Activated CD4-positive, alpha-beta T cell treated with anti-CD3 and anti-CD28 coated beads, Interleukin-2, amount 10 ng/mL, durations not matched to agents 24 days and 14 days (primary cell): ENCODE measurements at regions not wholly inside any gene's neighbourhood (a gene's known extent, or its start where the extent isn't known, plus 50 kb on each side); places are given as distances from the start of the nearest gene placed in this dataset.

Source experiments
- DNase-seq: peaks from one replicate; pipeline ENCODE4 v3.0.0; 2022
- H3K27ac Mint-ChIP-seq: one replicate; pipeline ENCODE4 v1.8.0; 2022; ENCODE audit warnings: mild to moderate bottlenecking, mixed read lengths
- H3K27me3 Mint-ChIP-seq: one replicate; pipeline ENCODE4 v1.8.0; 2022; ENCODE audit warnings: mixed read lengths
- H3K36me3 Mint-ChIP-seq: one replicate; pipeline ENCODE4 v1.8.0; 2022; ENCODE audit warnings: low read depth, mild to moderate bottlenecking, mixed read lengths
- H3K4me1 Mint-ChIP-seq: one replicate; pipeline ENCODE4 v1.8.0; 2021; ENCODE audit warnings: mixed read lengths
- H3K4me3 Mint-ChIP-seq: one replicate; pipeline ENCODE4 v1.8.0; 2022; ENCODE audit warnings: mild to moderate bottlenecking, moderate library complexity, mixed read lengths
- H3K9me3 Mint-ChIP-seq: one replicate; pipeline ENCODE4 v1.8.0; 2021; ENCODE audit warnings: mixed read lengths
- intact Hi-C: fragments of 100-400 bp; cut with micrococcal nuclease; formaldehyde crosslinking; loops from one replicate; pipeline ENCODE4 v1.15.1; 2023

DNA sequence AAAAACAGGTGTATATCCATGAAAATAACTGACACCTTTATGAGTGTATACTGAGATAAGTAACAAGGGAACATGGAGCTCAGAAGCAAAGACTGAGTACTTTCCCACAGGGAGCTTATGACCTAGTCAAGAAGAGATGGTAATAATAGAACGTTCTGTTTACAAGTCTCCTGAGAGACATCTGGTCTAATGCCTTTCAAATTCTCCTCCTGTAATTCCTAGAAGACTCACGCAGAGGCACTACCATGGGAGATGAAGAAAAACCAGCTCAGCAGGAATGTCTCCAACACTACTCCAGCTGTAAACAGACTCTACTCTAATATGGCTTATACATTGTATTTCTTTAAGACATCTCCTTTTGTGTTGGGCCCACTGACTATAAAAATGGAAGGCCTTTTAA lies 503.6 kb upstream of the TUSC1 start:
- Mint-ChIP-seq H3K9me3 (no peaks in the 10 kb centered on the region), H3K27ac (no peak overlapping the region), H3K4me1 (no peaks in the 10 kb centered on the region), H3K4me3 (no peak overlapping the region), H3K36me3 (no peaks in the 10 kb centered on the region), H3K27me3 (no peaks in the 10 kb centered on the region)
- intact Hi-C loops: loop anchor here (10.0 kb wide), 1 partner anchor 57 kb away; no protein-coding TSS in a partner anchor
- no peak for DNase-seq

DNA sequence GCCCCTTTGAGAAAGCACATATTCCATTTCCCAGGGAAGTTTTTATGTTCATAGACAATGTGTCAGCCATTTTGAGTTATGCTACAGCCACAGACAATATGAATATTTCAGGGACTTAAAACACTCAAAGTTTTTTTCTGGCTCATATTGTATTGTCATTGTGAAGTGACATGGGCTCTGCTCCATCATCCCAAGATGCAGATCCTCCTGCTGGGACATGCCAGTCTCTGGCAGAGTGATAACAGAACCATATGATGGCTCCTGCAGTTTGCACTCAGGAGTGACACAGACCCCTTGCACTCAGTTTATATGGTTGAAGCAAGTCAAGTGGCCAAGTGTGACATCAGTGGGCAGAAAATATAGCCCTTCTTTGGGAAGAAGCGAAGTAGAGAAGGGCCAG lies 498.4 kb upstream of the TUSC1 start:
- no peaks in the 10 kb centered on the region for H3K36me3 Mint-ChIP-seq
- intact Hi-C loops: no loop called here
- H3K27ac Mint-ChIP-seq: no peak overlapping the region
- H3K9me3 Mint-ChIP-seq: no peaks in the 10 kb centered on the region
- H3K27me3 Mint-ChIP-seq: no peaks in the 10 kb centered on the region
- no peaks in the 10 kb centered on the region for H3K4me1 Mint-ChIP-seq
- no peak for DNase-seq
- no peak overlapping the region for H3K4me3 Mint-ChIP-seq

DNA sequence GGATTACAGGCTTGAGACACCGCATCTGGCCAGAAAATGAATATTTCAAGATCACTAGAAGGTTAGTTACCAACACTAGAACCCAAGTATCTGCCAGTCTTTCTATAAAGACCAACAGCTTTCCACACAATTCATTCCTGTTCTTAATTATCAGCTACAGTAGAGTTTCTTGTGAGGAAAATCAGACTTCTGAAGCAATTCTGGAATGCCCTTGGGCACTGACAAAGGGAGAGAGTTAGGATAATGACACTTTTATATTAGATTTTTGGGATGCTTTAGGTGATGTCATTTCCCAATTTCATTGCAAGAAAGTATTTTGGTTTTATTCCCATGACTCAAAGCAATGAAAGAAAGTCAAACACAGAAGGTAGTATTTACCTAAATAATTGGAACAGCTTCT lies 497.0 kb upstream of the TUSC1 start:
- no peak for DNase-seq
- no peaks in the 10 kb centered on the region for H3K4me1 Mint-ChIP-seq
- no peaks in the 10 kb centered on the region for H3K27me3 Mint-ChIP-seq
- no peaks in the 10 kb centered on the region for H3K9me3 Mint-ChIP-seq
- H3K36me3 Mint-ChIP-seq: no peaks in the 10 kb centered on the region
- intact Hi-C loops: no loop called here
- H3K4me3 Mint-ChIP-seq: no peak overlapping the region
- H3K27ac Mint-ChIP-seq: no peak overlapping the region

DNA sequence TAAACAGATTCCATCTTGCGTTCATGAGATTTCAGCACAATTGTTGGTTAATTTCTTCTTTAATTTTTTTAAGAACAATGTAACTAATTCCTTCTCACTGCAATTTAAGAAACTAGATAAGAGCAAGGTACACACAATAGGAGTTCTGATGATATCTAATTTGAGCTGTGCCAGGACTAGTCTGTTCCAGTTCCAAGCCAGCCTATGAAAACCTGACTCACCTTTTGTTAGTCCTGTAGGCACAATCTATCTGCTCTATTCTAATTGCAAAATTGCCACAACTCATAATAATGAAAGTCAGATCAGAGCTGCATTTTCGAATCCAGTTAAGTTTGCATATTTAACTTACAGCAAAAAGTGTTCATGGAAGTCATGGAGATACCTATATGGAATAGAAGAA lies 494.1 kb upstream of the TUSC1 start:
- H3K4me3 Mint-ChIP-seq: no peak overlapping the region
- H3K9me3 Mint-ChIP-seq: no peaks in the 10 kb centered on the region
- DNase-seq: no peak
- H3K27ac Mint-ChIP-seq: no peak overlapping the region
- H3K4me1 Mint-ChIP-seq: no peaks in the 10 kb centered on the region
- H3K27me3 Mint-ChIP-seq: no peaks in the 10 kb centered on the region
- intact Hi-C loops: no loop called here
- H3K36me3 Mint-ChIP-seq: no peaks in the 10 kb centered on the region

DNA sequence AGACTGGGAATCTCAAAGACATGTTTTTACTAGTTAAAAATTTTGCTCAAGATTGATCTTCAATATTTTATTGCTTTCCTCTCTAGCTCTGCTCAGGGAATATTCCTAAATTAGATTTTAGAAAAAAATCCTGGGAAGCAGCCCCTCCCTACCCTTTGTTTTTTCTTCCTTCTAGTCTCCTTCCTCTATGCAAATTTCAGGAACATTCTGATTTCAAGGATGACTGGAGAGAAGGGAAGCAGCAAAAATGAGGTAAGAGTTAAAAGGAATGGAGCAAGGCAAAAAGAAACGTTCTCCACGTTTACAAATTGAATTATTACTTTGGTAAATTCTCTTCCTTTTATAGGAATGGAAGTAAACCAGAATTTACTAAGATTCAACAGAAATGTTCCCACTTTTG lies 493.4 kb upstream of the TUSC1 start:
- H3K4me3 Mint-ChIP-seq: no peak overlapping the region
- no peaks in the 10 kb centered on the region for H3K9me3 Mint-ChIP-seq
- no peaks in the 10 kb centered on the region for H3K27me3 Mint-ChIP-seq
- no peak for DNase-seq
- H3K4me1 Mint-ChIP-seq: no peaks in the 10 kb centered on the region
- H3K27ac Mint-ChIP-seq: no peak overlapping the region
- intact Hi-C loops: no loop called here
- H3K36me3 Mint-ChIP-seq: no peaks in the 10 kb centered on the region

DNA sequence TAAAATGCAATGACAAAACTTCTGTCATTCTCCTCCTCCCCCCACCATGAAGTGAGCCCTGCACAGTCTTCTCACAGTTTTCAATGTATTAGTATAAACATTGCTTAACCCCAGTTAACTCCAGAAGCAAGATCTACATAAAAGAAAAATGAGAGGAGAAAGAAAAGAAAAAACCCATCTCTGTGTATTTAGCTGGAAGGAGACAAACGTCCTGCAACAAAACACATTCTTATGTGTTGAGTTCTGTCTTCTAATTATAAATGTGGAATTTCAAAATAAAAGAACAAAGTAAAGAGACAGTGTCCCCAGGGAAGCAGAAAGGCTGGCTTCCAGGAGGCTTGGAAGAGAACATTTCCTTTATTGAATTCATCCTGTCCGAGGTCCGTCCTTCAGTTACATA lies 491.9 kb upstream of the TUSC1 start:
- Mint-ChIP-seq H3K4me3 (no peak overlapping the region), H3K4me1 (no peaks in the 10 kb centered on the region), H3K27ac (no peak overlapping the region), H3K36me3 (no peaks in the 10 kb centered on the region), H3K9me3 (peaks cover 2% of the 10 kb centered on the region), H3K27me3 (no peaks in the 10 kb centered on the region)
- no peak for DNase-seq
- intact Hi-C loops: no loop called here

DNA sequence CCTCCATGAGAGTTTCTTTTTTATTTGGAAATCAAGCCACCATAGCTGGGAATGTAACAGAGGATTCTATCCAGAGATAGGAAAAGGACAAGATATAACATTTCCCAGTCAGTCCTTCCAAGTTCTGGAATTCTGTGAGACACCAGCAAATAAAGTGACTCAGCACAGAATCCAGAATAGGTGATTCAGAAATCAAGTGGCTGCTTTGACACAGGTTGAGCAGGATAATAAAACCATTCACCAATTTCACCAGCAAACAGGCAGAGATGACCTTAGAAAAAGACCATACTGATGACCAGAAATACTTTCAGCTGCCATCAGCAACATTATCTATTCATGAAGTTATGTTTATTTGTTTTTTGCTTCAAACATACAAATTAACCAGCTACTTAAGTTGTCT lies 491.5 kb upstream of the TUSC1 start:
- Mint-ChIP-seq H3K27ac (no peak overlapping the region), H3K4me1 (no peaks in the 10 kb centered on the region), H3K36me3 (no peaks in the 10 kb centered on the region), H3K27me3 (no peaks in the 10 kb centered on the region), H3K9me3 (peaks cover 4% of the 10 kb centered on the region), H3K4me3 (no peak overlapping the region)
- intact Hi-C loops: no loop called here
- DNase-seq: no peak

DNA sequence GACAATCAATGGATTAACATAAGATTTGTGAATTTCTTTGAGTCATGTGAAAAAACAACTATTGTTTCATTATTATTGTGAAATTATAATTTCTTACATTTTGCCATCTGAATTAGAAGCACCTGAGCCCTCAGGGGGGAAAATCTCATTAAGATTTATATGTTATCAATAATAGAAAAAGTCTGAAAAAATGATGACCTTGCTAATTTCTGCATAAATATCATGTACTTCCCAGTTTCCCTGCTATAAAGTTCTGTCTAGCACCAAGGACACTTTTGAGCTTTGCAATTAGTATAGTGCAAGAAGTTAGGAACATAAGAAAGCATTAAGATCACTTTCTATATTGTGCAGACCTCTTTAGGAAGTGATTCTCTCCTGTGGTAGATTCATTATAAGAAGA lies 488.3 kb upstream of the TUSC1 start:
- no peaks in the 10 kb centered on the region for H3K4me1 Mint-ChIP-seq
- no peak overlapping the region for H3K27ac Mint-ChIP-seq
- no peaks in the 10 kb centered on the region for H3K36me3 Mint-ChIP-seq
- no peaks in the 10 kb centered on the region for H3K27me3 Mint-ChIP-seq
- H3K4me3 Mint-ChIP-seq: no peak overlapping the region
- no peak for DNase-seq
- H3K9me3 Mint-ChIP-seq: peaks cover 4% of the 10 kb centered on the region
- intact Hi-C loops: loop anchor here (2.0 kb wide), 1 partner anchor 28 kb away; no protein-coding TSS in a partner anchor

DNA sequence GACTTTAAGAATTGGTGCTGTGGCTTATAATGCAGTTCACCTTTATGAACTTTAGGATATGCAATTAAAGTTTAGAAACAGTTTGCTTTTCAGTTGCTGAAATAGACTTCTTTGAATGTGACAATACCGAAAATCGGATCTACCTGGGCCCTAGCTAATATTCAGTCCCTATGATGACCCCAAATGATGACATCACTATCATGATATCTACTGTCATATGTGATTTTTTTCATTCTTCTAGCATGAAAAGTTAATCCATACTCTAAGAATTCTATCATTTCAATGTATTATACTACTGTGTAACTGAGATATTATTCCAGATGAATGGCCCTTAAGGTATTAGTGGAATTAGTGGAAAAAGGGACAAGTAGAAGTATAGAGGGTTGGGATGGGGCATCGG lies 487.2 kb upstream of the TUSC1 start:
- peaks cover 4% of the 10 kb centered on the region for H3K9me3 Mint-ChIP-seq
- no peaks in the 10 kb centered on the region for H3K36me3 Mint-ChIP-seq
- no peaks in the 10 kb centered on the region for H3K27me3 Mint-ChIP-seq

DNA sequence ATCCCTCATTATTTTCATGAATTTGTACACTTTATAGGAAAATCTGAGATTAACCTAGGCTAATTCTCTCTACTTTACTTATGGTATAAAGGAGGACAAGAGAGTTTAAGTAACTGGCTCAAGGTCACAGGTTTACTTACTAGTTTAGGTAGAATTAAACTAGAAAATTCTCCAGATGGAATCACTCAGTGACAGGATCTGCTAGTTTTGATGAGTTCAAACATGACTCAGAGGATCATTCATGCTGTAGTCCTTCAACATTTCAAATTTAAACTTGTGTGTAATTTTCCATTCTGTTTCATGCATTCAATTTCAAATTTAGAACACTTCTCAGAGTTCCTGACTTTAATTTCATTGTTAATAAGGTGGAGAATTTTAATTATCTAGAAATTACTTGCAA lies 485.7 kb upstream of the TUSC1 start:
- no peak overlapping the region for H3K27ac Mint-ChIP-seq
- no peaks in the 10 kb centered on the region for H3K27me3 Mint-ChIP-seq
- H3K9me3 Mint-ChIP-seq: peaks cover 4% of the 10 kb centered on the region
- intact Hi-C loops: no loop called here
- no peak overlapping the region for H3K4me3 Mint-ChIP-seq
- no peaks in the 10 kb centered on the region for H3K36me3 Mint-ChIP-seq
- no peaks in the 10 kb centered on the region for H3K4me1 Mint-ChIP-seq
- no peak for DNase-seq

More for the DNA sequence above, 487.2 kb upstream of the TUSC1 start:
- H3K4me1 Mint-ChIP-seq: no peaks in the 10 kb centered on the region
- no peak overlapping the region for H3K4me3 Mint-ChIP-seq
- intact Hi-C loops: no loop called here
- no peak for DNase-seq
- H3K27ac Mint-ChIP-seq: no peak overlapping the region

DNA sequence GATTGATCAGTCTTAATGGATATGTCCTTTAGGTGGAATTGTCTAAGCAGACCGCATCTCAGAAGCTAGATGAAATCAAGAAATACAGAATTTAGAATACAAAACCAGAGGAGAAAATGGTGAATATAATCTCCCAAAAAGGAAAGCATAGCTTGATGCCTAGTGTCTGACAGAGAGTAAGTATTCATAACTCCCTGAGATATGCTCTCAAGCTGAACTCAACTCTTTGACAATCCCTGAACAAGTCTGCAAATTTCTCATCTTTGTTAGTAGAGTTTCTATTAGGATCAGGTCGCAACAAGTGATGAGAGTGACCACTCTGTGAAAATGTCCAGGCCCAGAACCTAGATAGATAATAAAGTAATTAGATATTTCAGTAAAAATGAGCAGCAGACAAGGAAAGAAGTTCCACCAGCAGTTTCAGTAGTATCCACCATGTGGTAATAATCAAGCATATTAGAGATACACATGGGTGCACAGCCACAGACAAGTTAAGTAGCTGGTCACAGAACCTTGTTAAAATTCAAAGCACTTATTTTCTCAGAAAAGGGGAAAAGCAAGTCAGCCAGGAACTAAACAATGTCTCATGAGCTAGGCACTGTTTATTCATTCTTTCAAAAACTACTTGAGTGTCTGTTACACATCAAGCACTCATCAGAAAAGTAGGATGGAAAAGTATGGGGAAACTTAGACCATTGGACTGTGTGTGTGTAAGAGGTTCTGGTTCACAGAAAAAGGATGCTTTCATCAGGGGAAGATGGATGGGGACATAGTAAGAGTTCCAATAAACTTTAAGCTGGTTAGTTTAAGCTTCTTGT lies 481.5 kb upstream of the TUSC1 start:
- H3K9me3 Mint-ChIP-seq: peaks cover 4% of the 10 kb centered on the region
- H3K4me1 Mint-ChIP-seq: no peaks in the 10 kb centered on the region
- H3K27me3 Mint-ChIP-seq: no peaks in the 10 kb centered on the region
- DNase-seq: no peak
- H3K36me3 Mint-ChIP-seq: no peaks in the 10 kb centered on the region
- H3K27ac Mint-ChIP-seq: no peak overlapping the region
- no peak overlapping the region for H3K4me3 Mint-ChIP-seq
- intact Hi-C loops: no loop called here

DNA sequence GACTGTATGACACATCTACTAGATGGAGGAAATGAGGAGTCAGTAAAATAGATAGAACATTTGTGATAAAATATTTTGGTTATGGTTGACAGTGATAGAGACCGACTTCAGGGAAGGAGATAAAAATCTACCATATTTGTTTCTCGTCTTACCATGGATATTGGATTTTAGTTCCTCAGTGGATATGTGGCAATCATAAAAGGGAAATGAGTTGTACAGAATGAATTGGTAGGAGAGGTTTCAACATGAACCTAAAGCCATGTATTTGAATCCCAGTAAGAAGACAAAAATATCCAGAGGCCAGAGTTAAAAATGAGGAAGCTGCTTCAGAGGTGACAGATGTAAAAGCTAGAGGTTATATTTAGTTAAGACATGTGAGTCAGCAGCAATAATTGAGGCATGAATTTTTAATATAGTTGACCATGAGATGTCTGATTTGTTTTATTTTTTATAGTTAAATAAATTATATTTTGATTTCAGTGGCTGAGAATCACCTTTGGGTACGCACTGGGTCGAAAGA lies 480.4 kb upstream of the TUSC1 start:
- H3K27me3 Mint-ChIP-seq: no peaks in the 10 kb centered on the region
- no peak overlapping the region for H3K4me3 Mint-ChIP-seq
- H3K36me3 Mint-ChIP-seq: no peaks in the 10 kb centered on the region
- no peak overlapping the region for H3K27ac Mint-ChIP-seq
- H3K4me1 Mint-ChIP-seq: no peaks in the 10 kb centered on the region
- intact Hi-C loops: no loop called here
- DNase-seq: no peak
- peaks cover 4% of the 10 kb centered on the region for H3K9me3 Mint-ChIP-seq

DNA sequence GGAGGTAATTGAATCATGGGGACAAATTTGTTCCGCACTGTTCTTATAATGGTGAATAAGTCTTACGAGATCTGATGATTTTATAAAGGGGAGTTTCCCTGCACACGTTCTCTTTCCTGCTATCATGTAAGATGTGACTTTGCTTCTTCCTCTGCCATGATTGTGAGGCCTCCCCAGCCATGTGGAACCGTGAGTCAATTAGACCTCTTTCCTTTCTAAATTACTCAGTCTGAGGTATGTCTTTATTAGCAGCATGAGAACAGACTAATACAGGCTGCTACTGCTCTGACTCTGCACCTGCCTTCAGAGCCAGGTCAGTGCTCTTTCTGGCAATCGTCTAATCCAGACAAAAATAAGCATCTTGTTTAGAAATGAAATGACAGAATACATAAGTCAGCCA lies 479.2 kb upstream of the TUSC1 start:
- intact Hi-C loops: no loop called here
- no peaks in the 10 kb centered on the region for H3K4me1 Mint-ChIP-seq
- H3K27ac Mint-ChIP-seq: no peak overlapping the region

DNA sequence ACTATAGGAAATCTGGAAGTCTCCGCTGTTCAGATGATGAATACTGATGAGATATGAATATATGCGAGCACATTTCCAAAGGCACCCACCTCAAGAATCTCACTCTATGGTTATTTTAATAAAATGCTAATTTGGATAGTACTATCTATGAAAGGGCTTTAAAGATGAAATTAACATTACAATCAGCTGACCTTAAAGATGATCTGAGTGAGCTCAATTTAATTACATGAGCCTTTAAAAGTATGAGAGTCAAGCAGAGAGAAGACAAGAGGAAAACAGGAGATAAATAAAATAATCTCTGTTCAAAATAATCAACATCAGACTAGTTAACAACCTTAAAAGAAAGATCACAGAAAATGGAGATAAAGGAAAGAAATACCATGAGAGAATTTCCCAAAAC lies 474.1 kb upstream of the TUSC1 start:
- H3K4me1 Mint-ChIP-seq: no peaks in the 10 kb centered on the region
- no peak overlapping the region for H3K27ac Mint-ChIP-seq
- H3K9me3 Mint-ChIP-seq: no peaks in the 10 kb centered on the region

More for the DNA sequence above, 479.2 kb upstream of the TUSC1 start:
- DNase-seq: no peak
- no peak overlapping the region for H3K4me3 Mint-ChIP-seq
- H3K27me3 Mint-ChIP-seq: no peaks in the 10 kb centered on the region
- no peaks in the 10 kb centered on the region for H3K36me3 Mint-ChIP-seq
- H3K9me3 Mint-ChIP-seq: peaks cover 4% of the 10 kb centered on the region

DNA sequence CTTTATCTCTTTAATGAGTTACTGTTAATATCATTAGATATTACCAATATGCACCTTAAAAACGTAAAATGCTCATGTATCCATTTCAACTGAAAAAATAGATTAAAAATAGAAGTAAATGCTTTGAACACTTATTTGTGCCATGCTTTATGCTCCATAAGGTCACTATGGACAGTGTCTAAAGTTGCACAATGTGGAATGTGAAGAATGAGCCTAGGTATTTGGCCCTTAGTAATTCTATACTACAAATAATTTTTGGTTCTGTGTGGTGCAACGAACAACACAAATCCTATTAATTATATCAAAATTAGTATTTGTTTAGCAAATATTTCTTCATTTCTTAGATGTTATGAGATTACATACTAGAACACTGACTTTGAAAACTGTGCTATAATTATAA lies 469.9 kb upstream of the TUSC1 start:
- intact Hi-C loops: no loop called here
- no peaks in the 10 kb centered on the region for H3K36me3 Mint-ChIP-seq
- H3K4me3 Mint-ChIP-seq: no peak overlapping the region
- no peaks in the 10 kb centered on the region for H3K4me1 Mint-ChIP-seq
- H3K27ac Mint-ChIP-seq: no peak overlapping the region
- H3K9me3 Mint-ChIP-seq: no peaks in the 10 kb centered on the region
- H3K27me3 Mint-ChIP-seq: no peaks in the 10 kb centered on the region
- DNase-seq: no peak

More for the DNA sequence above, 474.1 kb upstream of the TUSC1 start:
- Mint-ChIP-seq H3K36me3 (no peaks in the 10 kb centered on the region), H3K4me3 (no peak overlapping the region), H3K27me3 (no peaks in the 10 kb centered on the region)
- intact Hi-C loops: no loop called here
- no peak for DNase-seq
